Motor neuron (in vitro differentiated cells): ENCODE measurements at regions not wholly inside any gene's neighbourhood (a gene's known extent, or its start where the extent isn't known, plus 50 kb on each side); places are given as distances from the start of the nearest gene placed in this dataset.
A peak's percentile ranks its signal among the peaks of the same experiment; 100 is the strongest.

Experiments used
- ATAC-seq, 8 experiments: fragments of 200-7000 bp; cut with Tn5 transposase; replicated peaks in 6 of 8; 2 replicates each; pipeline ENCODE4 v1.8.0; 2021; ENCODE audit warnings: mild to moderate bottlenecking in 8 of 8, moderate library complexity in 8 of 8
- H3K27ac ChIP-seq, 2 donors: fragments of 250-450 bp; sonication (Bioruptor Pico); 2 replicates each; pipeline ENCODE4 v1.9.0; 2021; ENCODE audit warnings: antibody characterized with exemption in 2 of 2, mild to moderate bottlenecking in 2 of 2, moderate library complexity in 1 of 2
- H3K4me1 ChIP-seq, 2 donors: fragments of 250-450 bp; sonication (Bioruptor Pico); replicated peaks in 1 of 2; 2 replicates each; pipeline ENCODE4 v1.6.1; 2021; ENCODE audit warnings: antibody characterized with exemption in 2 of 2, mild to moderate bottlenecking in 2 of 2, moderate library complexity in 1 of 2
- H3K4me3 ChIP-seq, 5 donors: fragments of 250-450 bp; sonication (Bioruptor Pico); 2 replicates each; pipeline ENCODE4 v1.9.0; 2021; ENCODE audit warnings: antibody characterized with exemption in 5 of 5, mild to moderate bottlenecking in 5 of 5, moderate library complexity in 4 of 5
- WGBS, 10 experiments: fragments of 450-650 bp; shearing (Covaris generic); methylation state at CpG; one replicate each; pipeline ENCODE4 v1.0.0; 2022; 5-methylcytosine and 5-hydroxymethylcytosine counted together
- in situ Hi-C, 9 experiments: fragments of 400-800 bp; cut with MboI; loops; one replicate each; pipeline ENCODE4 v1.15.0; 2021; ENCODE audit warnings: low sequenced_read_pairs in 9 of 9, low pct_unique_long_range_greater_than_20kb in 2 of 9; ENCODE audit not compliant: unreplicated experiment in 9 of 9

- WGBS, 10 experiments: 14 to 81% (median 40%) methylated on average over 1 to 3 of the region's 3 CpGs; no CpG with 5 or more reads in 1 of the 10 experiments
- Histone ChIP-seq H3K27ac (no peak overlapping the region), H3K4me1 (no peaks in the 10 kb centered on the region), H3K4me3 (no peak overlapping the region)
- in situ Hi-C loops: no loop called here
- no peak for ATAC-seq
These were observed 274.9 kb downstream of the CDH26 start for GRCh38 chr20:60233018-60233630.

- no peak for ATAC-seq
- in situ Hi-C loops: no loop called here
- Histone ChIP-seq H3K4me1 (no peaks in the 10 kb centered on the region), H3K4me3 (no peak overlapping the region), H3K27ac (no peak overlapping the region)
- 40 to 100% (median 83%) methylated on average over 1 of the region's 1 CpG; no CpG with 5 or more reads in 3 of the 10 experiments for WGBS, 10 experiments
These were observed 278.4 kb downstream of the CDH26 start for GRCh38 chr20:60236613-60237012.

- Histone ChIP-seq H3K4me1 (no peaks in the 10 kb centered on the region), H3K27ac (no peak overlapping the region), H3K4me3 (no peak overlapping the region)
- ATAC-seq: no peak
- WGBS, 10 experiments: 32 to 100% (median 71%) methylated on average over 1 to 4 of the region's 7 CpGs; no CpG with 5 or more reads in 4 of the 10 experiments
- in situ Hi-C loops: no loop called here
These were observed 279.8 kb downstream of the CDH26 start for GRCh38 chr20:60237981-60238380.

- ATAC-seq: peak in 1 of 8 experiments; percentile 11
- Histone ChIP-seq H3K4me3 (no peak overlapping the region), H3K4me1 (no peaks in the 10 kb centered on the region), H3K27ac (no peak overlapping the region)
- in situ Hi-C loops: no loop called here
- 32 to 100% (median 70%) methylated on average over 1 to 6 of the region's 11 CpGs for WGBS, 10 experiments
These were observed 280.9 kb downstream of the CDH26 start for GRCh38 chr20:60238992-60239660.

GRCh38 chr20:60239956-60240355, 281.7 kb downstream of the CDH26 start:
- ATAC-seq: no peak
- H3K4me3 ChIP-seq: no peak overlapping the region
- in situ Hi-C loops: no loop called here

GRCh38 chr20:60240415-60240814, 282.2 kb downstream of the CDH26 start:
- in situ Hi-C loops: no loop called here
- Histone ChIP-seq H3K4me3 (no peak overlapping the region), H3K4me1 (no peaks in the 10 kb centered on the region), H3K27ac (no peak overlapping the region)
- WGBS, 10 experiments: 0 to 96% (median 80%) methylated on average over 1 to 5 of the region's 7 CpGs; no CpG with 5 or more reads in 4 of the 10 experiments
- peak in 2 of 8 experiments; percentile 24 to 31 for ATAC-seq

More at GRCh38 chr20:60239956-60240355, 281.7 kb downstream of the CDH26 start:
- Histone ChIP-seq H3K4me1 (no peaks in the 10 kb centered on the region), H3K27ac (no peak overlapping the region)
- WGBS, 10 experiments: 59 to 100% (median 77%) methylated on average over 1 to 10 of the region's 12 CpGs; no CpG with 5 or more reads in 4 of the 10 experiments

- in situ Hi-C loops: no loop called here
- WGBS, 10 experiments: 10 to 90% (median 66%) methylated on average over 2 to 6 of the region's 8 CpGs; no CpG with 5 or more reads in 2 of the 10 experiments
- Histone ChIP-seq H3K4me3 (no peak overlapping the region), H3K27ac (no peak overlapping the region), H3K4me1 (no peaks in the 10 kb centered on the region)
- no peak for ATAC-seq
These were observed 282.8 kb downstream of the CDH26 start for GRCh38 chr20:60240986-60241385.

- peak in 3 of 8 experiments; percentile 33 to 88 (median 82) for ATAC-seq
- WGBS, 10 experiments: 32 to 91% (median 43%) methylated on average over 1 to 4 of the region's 4 CpGs; no CpG with 5 or more reads in 3 of the 10 experiments
- Histone ChIP-seq H3K27ac (no peak overlapping the region), H3K4me1 (no peaks in the 10 kb centered on the region), H3K4me3 (no peak overlapping the region)
- in situ Hi-C loops: no loop called here
These were observed 284.7 kb downstream of the CDH26 start for GRCh38 chr20:60242836-60243505.

GRCh38 chr20:60244373-60245146, 286.3 kb downstream of the CDH26 start:
- no peaks in the 10 kb centered on the region for H3K4me1 ChIP-seq
- in situ Hi-C loops: no loop called here
- ATAC-seq: no peak
- H3K27ac ChIP-seq: no peak overlapping the region
- no peak overlapping the region for H3K4me3 ChIP-seq
- WGBS, 10 experiments: 59 to 100% (median 82%) methylated on average over 3 to 10 of the region's 10 CpGs; no CpG with 5 or more reads in 1 of the 10 experiments

GRCh38 chr20:60246751-60247150, 288.5 kb downstream of the CDH26 start:
- Histone ChIP-seq H3K4me1 (no peaks in the 10 kb centered on the region), H3K4me3 (no peak overlapping the region), H3K27ac (no peak overlapping the region)
- no peak for ATAC-seq
- WGBS, 10 experiments: 40 to 100% (median 86%) methylated on average over 1 to 3 of the region's 5 CpGs; no CpG with 5 or more reads in 5 of the 10 experiments
- in situ Hi-C loops: no loop called here

- no peak overlapping the region for H3K27ac ChIP-seq
- peak in 5 of 8 experiments; percentile 54 to 98 (median 83) for ATAC-seq
- 0 to 85% (median 55%) methylated on average over 2 to 6 of the region's 8 CpGs; no CpG with 5 or more reads in 2 of the 10 experiments for WGBS, 10 experiments
- H3K4me1 ChIP-seq: no peaks in the 10 kb centered on the region
- in situ Hi-C loops: no loop called here
- no peak overlapping the region for H3K4me3 ChIP-seq
These were observed 291.2 kb downstream of the CDH26 start for GRCh38 chr20:60249436-60249835.

GRCh38 chr20:60250251-60250650, 292.0 kb downstream of the CDH26 start:
- in situ Hi-C loops: no loop called here
- ATAC-seq: no peak
- Histone ChIP-seq H3K4me1 (no peaks in the 10 kb centered on the region), H3K4me3 (no peak overlapping the region), H3K27ac (no peak overlapping the region)
- 0 to 100% (median 80%) methylated on average over 1 to 5 of the region's 5 CpGs; no CpG with 5 or more reads in 5 of the 10 experiments for WGBS, 10 experiments
